Keratinocyte (primary cell): ENCODE measurements at regions not wholly inside any gene's neighbourhood (a gene's known extent, or its start where the extent isn't known, plus 50 kb on each side); places are given as distances from the start of the nearest gene placed in this dataset.

Experiments used
- DNase-seq: peaks from one replicate; pipeline ENCODE4 v3.0.0-alpha.2; 2011; ENCODE audit warnings: low read depth, missing footprints, low spot score
- FAIRE-seq: peaks from 2 replicates; lab custom pipeline; 2011; peaks lifted over from hg19 to GRCh38; lab: Jason Lieb, UNC
- H2AFZ ChIP-seq: 2 replicates; pipeline ENCODE4 v1.6.0; 2012; ENCODE audit warnings: low read length, control low read depth, inconsistent platforms; ENCODE audit not compliant: control insufficient read depth
- H3K27ac ChIP-seq: 2 replicates; pipeline ENCODE4 v1.5.1; 2011; ENCODE audit warnings: low read length; ENCODE audit not compliant: control insufficient read depth, insufficient read depth
- H3K27me3 ChIP-seq: 3 replicates; pipeline ENCODE4 v1.6.0; 2011; ENCODE audit warnings: low read length; ENCODE audit not compliant: control insufficient read depth, insufficient read depth; ENCODE audit errors: extremely low read depth
- H3K36me3 ChIP-seq, 2 experiments: 2 replicates in 1 of 2; 3 replicates in 1 of 2; pipeline ENCODE4 v1.5.1; 2011; ENCODE audit warnings: low read length in 2 of 2, mild to moderate bottlenecking in 1 of 2; ENCODE audit not compliant: control insufficient read depth in 2 of 2, insufficient read depth in 2 of 2; ENCODE audit errors: extremely low read depth in 1 of 2
- H3K4me1 ChIP-seq: 3 replicates; pipeline ENCODE4 v1.5.1; 2011; ENCODE audit warnings: low read length; ENCODE audit not compliant: control insufficient read depth, insufficient read depth; ENCODE audit errors: extremely low read depth
- H3K4me2 ChIP-seq: 3 replicates; pipeline ENCODE4 v1.6.0; 2011; ENCODE audit warnings: low read depth, low read length; ENCODE audit not compliant: control insufficient read depth, insufficient read depth; ENCODE audit errors: extremely low read depth
- H3K4me3 ChIP-seq, 3 experiments: fragments of 200-600 bp in 1 of 3; sonication (generic) in 1 of 3; 2 replicates in 2 of 3; 3 replicates in 1 of 3; pipeline ENCODE4 v1.5.1; 2011 to 2016; ENCODE audit warnings: low read length in 3 of 3, mild to moderate bottlenecking in 3 of 3, control low read depth in 2 of 3, inconsistent platforms in 1 of 3, low read depth in 1 of 3, mixed read lengths in 1 of 3, mixed run types in 1 of 3, moderate library complexity in 1 of 3; ENCODE audit not compliant: control insufficient read depth in 2 of 3, insufficient read depth in 2 of 3; ENCODE audit errors: extremely low read depth in 1 of 3
- H3K79me2 ChIP-seq: 2 replicates; pipeline ENCODE4 v1.6.0; 2012; ENCODE audit warnings: low read length; ENCODE audit not compliant: control insufficient read depth, insufficient read depth
- H3K9ac ChIP-seq: 3 replicates; pipeline ENCODE4 v1.6.0; 2011; ENCODE audit warnings: low read length; ENCODE audit not compliant: control insufficient read depth, insufficient read depth; ENCODE audit errors: extremely low read depth
- H3K9me1 ChIP-seq: 3 replicates; pipeline ENCODE4 v1.6.0; 2011; ENCODE audit warnings: low read length; ENCODE audit not compliant: control insufficient read depth, insufficient read depth; ENCODE audit errors: extremely low read depth
- H3K9me3 ChIP-seq: 2 replicates; pipeline ENCODE4 v1.5.1; 2012; ENCODE audit warnings: low read depth, low read length; ENCODE audit not compliant: control insufficient read depth
- H4K20me1 ChIP-seq: 3 replicates; pipeline ENCODE4 v1.6.0; 2011; ENCODE audit warnings: low read length; ENCODE audit not compliant: control insufficient read depth, insufficient read depth; ENCODE audit errors: extremely low read depth
- CTCF ChIP-seq, 3 experiments: IDR thresholded peaks in 1 of 3; conservative IDR thresholded peaks in 1 of 3; optimal IDR thresholded peaks in 1 of 3; 2 replicates in 2 of 3; 3 replicates in 1 of 3; pipeline versions ENCODE3 to v1.5.1; 2011; ENCODE audit warnings: low read length in 3 of 3, mild to moderate bottlenecking in 3 of 3, moderate library complexity in 2 of 3, control low read depth in 1 of 3, inconsistent platforms in 1 of 3; ENCODE audit not compliant: insufficient read depth in 2 of 3; ENCODE audit errors: extremely low read depth in 1 of 3
- EZH2 ChIP-seq: IDR thresholded peaks from one replicate; pipeline ENCODE4 v1.6.1; 2012; ENCODE audit warnings: inconsistent platforms, mild to moderate bottlenecking, low read length, moderate library complexity
- dilution Hi-C: fragments of 300-500 bp; cut with MboI; formaldehyde crosslinking; loops from one replicate; pipeline ENCODE4 v1.7.0; 2020; ENCODE audit warnings: low sequenced_read_pairs; ENCODE audit not compliant: extremely low pct_ligation_motif_present

GRCh38 chr10:98328163-98328562 is 60.2 kb upstream of the LOXL4 start:
- TF ChIP-seq CTCF (optimal IDR thresholded peaks at IDR 0.05 in 1 of 3, IDR thresholded peaks at IDR 0.05 in 1 of 3, conservative IDR thresholded peaks at IDR 0.05 in 1 of 3; ENCODE audit: extremely low read depth in 1 of 3, insufficient read depth in 2 of 3, low read length in 3 of 3) (no peak), EZH2 (no peak)
- no peak overlapping the region for H3K4me2 ChIP-seq
- dilution Hi-C loops, result no loop called here
- FAIRE-seq (no peak), DNase-seq (no peak)
- no peaks in the 10 kb centered on the region for H3K9me1 ChIP-seq
- no peak overlapping the region for H3K9ac ChIP-seq
- no peaks in the 10 kb centered on the region for H3K79me2 ChIP-seq
- no peaks in the 10 kb centered on the region for H3K36me3 ChIP-seq
- no peak overlapping the region for H3K4me3 ChIP-seq
- H3K4me1 ChIP-seq, result peaks cover 2% of the 10 kb centered on the region
- peaks cover 9% of the 10 kb centered on the region for H3K27me3 ChIP-seq
- H3K9me3 ChIP-seq, result no peaks in the 10 kb centered on the region
- no peak overlapping the region for H3K27ac ChIP-seq
- H4K20me1 ChIP-seq, result no peaks in the 10 kb centered on the region
- H2AFZ ChIP-seq, result no peak overlapping the region

GRCh38 chr10:98326621-98327027 is 58.6 kb upstream of the LOXL4 start:
- Histone ChIP-seq H3K36me3 (no peaks in the 10 kb centered on the region), H3K27ac (no peak overlapping the region), H3K79me2 (no peaks in the 10 kb centered on the region), H3K27me3 (peaks cover 9% of the 10 kb centered on the region), H3K9ac (no peak overlapping the region), H4K20me1 (no peaks in the 10 kb centered on the region), H3K4me2 (no peak overlapping the region), H3K4me1 (peaks cover 4% of the 10 kb centered on the region), H3K9me3 (no peaks in the 10 kb centered on the region), H3K4me3 (no peak overlapping the region), H2AFZ (no peak overlapping the region), H3K9me1 (no peaks in the 10 kb centered on the region)
- FAIRE-seq (no peak), DNase-seq (no peak)
- TF ChIP-seq EZH2, result no peak
- no peak for TF ChIP-seq CTCF (optimal IDR thresholded peaks at IDR 0.05 in 1 of 3, IDR thresholded peaks at IDR 0.05 in 1 of 3, conservative IDR thresholded peaks at IDR 0.05 in 1 of 3; ENCODE audit: extremely low read depth in 1 of 3, insufficient read depth in 2 of 3, low read length in 3 of 3)
- dilution Hi-C loops, result no loop called here
